GM12865 (cell line): ENCODE measurements at regions not wholly inside any gene's neighbourhood (a gene's known extent, or its start where the extent isn't known, plus 50 kb on each side); places are given as distances from the start of the nearest gene placed in this dataset.

ENCODE experiments used
- DNase-seq: peaks from one replicate; pipeline ENCODE4 v3.0.0; 2010; ENCODE audit warnings: low read depth
- H3K4me3 ChIP-seq: 2 replicates; pipeline ENCODE4 v1.5.1; 2011; ENCODE audit warnings: mild to moderate bottlenecking, low read depth, low read length, control low read depth
- TF ChIP-seq, protein P1 (sequence below): IDR thresholded peaks from 2 replicates; pipeline ENCODE4 v1.5.1; 2011; ENCODE audit warnings: low read length, control low read depth, low read depth, inconsistent platforms; ENCODE audit not compliant: insufficient read depth; ENCODE audit errors: missing control alignments

DNA sequence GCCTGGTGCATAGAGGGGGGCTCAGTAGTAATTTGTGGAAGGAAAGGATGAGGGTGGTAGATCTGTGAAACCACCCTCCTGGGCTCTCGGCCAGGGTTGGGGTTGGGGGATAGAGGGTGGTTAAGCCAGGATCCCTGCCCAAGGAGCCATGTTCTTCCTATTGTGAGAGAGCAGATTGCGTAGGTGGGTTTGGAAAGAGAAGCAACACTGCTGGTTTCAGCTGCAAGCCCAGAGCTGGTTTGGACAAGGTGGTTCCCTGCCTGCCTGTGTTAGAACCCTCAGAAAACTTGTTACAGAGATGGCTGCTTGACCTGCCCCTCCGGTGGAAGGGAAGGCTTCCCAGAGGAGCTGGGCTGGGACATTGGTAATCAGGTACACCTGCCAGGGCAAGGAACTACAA is 131.2 kb upstream of the HAND1 start:
- TF ChIP-seq, protein P1, sequence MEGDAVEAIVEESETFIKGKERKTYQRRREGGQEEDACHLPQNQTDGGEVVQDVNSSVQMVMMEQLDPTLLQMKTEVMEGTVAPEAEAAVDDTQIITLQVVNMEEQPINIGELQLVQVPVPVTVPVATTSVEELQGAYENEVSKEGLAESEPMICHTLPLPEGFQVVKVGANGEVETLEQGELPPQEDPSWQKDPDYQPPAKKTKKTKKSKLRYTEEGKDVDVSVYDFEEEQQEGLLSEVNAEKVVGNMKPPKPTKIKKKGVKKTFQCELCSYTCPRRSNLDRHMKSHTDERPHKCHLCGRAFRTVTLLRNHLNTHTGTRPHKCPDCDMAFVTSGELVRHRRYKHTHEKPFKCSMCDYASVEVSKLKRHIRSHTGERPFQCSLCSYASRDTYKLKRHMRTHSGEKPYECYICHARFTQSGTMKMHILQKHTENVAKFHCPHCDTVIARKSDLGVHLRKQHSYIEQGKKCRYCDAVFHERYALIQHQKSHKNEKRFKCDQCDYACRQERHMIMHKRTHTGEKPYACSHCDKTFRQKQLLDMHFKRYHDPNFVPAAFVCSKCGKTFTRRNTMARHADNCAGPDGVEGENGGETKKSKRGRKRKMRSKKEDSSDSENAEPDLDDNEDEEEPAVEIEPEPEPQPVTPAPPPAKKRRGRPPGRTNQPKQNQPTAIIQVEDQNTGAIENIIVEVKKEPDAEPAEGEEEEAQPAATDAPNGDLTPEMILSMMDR: no peak
- H3K4me3 ChIP-seq: no peak overlapping the region

DNA sequence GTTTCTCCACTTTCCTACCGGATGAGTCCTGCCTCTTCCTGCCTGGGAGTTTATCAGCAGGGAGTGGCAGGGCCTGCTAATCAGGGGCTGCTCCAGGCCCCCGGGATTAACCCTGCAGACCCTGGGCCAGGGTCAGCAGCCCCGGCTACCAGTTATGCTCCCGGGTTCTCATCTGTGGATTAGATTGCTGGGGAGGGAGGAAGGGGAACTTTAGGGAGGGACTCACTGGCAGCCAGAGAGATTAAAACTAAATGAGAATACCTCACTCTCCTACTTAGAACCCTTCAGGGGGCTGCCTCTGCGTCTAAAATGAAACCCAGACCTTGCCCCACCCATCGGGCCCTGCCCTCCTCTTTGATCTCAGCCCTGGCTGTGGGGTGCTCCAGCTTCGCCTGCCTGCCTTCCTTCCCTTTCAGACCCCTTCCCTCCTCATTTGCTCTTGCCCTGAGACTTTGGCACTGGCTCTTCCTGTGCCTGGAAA is 130.5 kb upstream of the HAND1 start:
- DNase-seq: no peak
- TF ChIP-seq, protein P1: no peak
- no peak overlapping the region for H3K4me3 ChIP-seq

More for the DNA sequence above, 131.2 kb upstream of the HAND1 start:
- no peak for DNase-seq

DNA sequence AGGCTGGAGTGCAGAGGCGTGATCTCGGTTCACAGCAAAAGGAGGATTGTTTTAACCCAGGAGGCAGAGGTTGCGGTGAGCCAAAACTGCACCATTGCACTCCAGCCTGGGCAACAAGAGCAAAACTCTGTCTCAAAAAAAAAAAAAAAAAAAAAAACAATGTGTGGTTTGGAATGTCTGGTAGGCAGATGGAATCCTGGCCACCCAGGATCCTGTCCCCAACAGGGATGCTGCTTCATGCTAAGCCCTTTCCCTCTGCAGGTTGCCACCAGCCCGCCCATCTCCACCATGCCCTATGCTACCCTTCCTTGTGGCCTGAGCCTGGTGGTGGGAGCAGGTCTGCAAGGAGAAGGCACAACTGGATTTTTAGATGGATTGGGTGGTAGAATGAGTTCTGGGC is 129.7 kb upstream of the HAND1 start:
- no peak for DNase-seq
- no peak overlapping the region for H3K4me3 ChIP-seq
- TF ChIP-seq, protein P1: no peak

DNA sequence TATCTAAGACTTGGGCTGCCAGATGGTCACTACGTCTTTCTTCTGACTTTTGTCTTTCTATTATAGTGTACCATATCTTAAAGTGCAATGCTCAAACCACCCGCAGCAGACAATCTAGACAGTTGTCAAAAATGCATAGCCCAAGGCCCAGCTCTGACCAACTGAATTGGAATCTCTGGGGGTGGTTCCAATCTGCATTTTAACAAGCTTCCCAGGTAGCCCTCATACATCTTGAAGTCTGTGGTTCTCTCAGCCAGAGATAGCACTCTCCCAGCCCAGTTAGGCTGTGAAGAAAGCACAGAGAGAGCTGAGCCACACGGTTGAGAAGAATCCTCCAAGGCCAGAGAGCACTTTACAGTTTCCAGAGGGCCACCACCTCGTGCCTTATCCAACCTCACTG is 128.2 kb upstream of the HAND1 start:
- H3K4me3 ChIP-seq: no peak overlapping the region
- DNase-seq: no peak
- TF ChIP-seq, protein P1: no peak

DNA sequence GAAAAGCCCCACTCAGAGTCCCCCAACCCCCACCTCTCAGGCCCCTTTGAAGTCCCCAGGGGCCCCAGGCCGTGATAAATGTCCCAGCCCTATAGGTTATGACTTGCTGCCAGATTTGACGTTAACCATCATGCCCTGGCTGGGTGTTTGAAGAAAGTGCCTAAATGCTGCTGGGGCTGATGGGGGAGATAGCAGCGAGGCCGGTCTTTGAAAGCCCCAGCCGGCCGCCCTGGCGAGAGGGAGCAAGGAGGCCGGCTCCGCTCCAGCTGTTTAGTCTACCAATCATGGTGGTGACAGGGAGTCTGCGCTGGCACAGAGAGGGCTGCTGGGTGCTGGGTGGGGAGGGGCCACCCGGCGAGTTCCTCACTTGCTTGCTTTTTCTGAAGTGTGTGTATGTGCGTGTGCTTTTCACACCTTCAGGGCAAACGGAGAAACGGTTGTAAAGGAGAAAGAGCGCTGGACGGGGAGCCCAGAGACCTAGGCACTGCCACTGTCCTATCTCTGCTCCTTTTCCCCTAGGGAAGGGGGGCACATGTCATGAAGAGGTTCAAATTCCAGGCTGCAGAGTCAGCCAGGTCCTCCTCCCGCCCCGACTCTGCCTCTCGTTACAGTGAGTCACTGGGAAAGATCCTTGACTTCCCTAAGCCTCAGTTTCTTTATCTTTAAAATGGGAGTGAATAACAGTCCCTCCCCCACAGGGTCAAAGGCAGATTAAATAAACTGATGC is 126.1 kb upstream of the HAND1 start:
- TF ChIP-seq, protein P1: no peak
- H3K4me3 ChIP-seq: no peak overlapping the region
- DNase-seq: peak; percentile 17

DNA sequence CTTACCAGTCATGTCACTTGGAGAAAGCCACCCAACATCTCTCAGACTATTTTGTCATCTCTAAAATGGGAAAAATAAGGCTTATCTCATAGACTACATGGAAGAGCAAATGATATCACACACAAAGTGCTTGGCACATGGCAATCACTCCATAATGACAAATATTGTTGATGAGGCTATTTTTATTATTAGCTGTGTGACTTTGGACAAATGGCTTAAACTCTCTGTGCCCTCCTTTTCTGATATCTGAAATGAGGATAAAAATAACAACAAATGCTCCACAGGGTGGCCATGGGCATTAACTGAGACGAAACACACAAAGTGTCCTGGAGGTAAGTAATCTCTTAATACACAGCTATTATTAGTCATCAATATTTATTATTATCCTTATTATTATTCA is 125.5 kb upstream of the HAND1 start:
- no peak for DNase-seq
- TF ChIP-seq, protein P1: no peak
- no peak overlapping the region for H3K4me3 ChIP-seq

DNA sequence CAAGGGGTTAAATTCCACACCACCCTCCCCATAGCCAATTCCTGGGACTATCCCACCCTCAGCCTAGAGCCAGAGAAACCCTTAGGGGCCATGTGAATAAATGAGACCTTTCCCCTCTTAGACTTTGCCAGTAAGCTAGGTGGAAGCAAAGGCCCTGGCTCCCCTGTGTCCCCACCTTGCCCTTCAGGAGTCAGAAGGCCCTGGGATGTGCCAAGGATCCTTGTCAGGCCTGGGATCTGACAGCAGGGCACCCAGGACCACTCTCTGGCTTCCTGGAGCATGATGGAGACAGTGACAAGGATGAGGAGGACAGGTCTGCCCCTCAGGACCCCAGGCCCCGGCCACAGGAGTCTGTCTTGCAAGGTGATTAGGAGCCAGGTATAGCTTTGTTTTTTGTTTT is 125.0 kb upstream of the HAND1 start:
- TF ChIP-seq, protein P1: no peak
- no peak for DNase-seq
- H3K4me3 ChIP-seq: no peak overlapping the region
